ENCODE measurements at regions not wholly inside any gene's neighbourhood (a gene's known extent, or its start where the extent isn't known, plus 50 kb on each side); places are given as distances from the start of the nearest gene placed in this dataset.

DNA sequence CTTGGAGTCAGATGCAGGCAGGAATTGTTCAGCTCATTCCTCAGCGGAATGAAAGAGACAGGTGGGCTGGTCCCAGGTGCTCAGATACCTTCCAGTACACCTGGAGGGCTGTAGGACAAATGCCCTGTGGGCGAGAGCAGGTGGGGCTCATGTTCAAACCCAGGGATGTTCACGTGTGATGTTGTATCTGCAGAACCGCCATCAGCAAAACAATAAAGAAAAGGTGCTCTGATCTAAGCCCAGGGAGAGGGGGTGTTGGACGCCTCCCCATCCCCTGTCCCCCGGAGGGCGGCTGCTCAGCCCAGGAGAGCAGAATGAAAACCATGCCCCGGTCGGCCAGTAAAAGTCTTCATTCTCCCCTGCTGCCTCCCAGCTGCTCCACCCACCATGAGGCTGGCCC is 197.4 kb downstream of the HAUS1 start:
- DNase-seq, result no peak
- Histone ChIP-seq H3K4me1 (ENCODE audit: control insufficient read depth, insufficient read depth, low read length) (no peaks in the 10 kb centered on the region), H3K4me3 (ENCODE audit: low read length) (no peak overlapping the region), H3K36me3 (ENCODE audit: control insufficient read depth, insufficient read depth, low read length) (no peaks in the 10 kb centered on the region), H3K27me3 (ENCODE audit: control insufficient read depth, insufficient read depth, low read length) (peaks cover 3% of the 10 kb centered on the region), H3K9me3 (ENCODE audit: control insufficient read depth, low read depth, low read length) (no peaks in the 10 kb centered on the region), H3K27ac (ENCODE audit: low read length) (no peak overlapping the region)
- no CpG with 5 or more reads among the region's 9 CpGs for WGBS (ENCODE audit: insufficient coverage, low lambda C conversion rate)

DNA sequence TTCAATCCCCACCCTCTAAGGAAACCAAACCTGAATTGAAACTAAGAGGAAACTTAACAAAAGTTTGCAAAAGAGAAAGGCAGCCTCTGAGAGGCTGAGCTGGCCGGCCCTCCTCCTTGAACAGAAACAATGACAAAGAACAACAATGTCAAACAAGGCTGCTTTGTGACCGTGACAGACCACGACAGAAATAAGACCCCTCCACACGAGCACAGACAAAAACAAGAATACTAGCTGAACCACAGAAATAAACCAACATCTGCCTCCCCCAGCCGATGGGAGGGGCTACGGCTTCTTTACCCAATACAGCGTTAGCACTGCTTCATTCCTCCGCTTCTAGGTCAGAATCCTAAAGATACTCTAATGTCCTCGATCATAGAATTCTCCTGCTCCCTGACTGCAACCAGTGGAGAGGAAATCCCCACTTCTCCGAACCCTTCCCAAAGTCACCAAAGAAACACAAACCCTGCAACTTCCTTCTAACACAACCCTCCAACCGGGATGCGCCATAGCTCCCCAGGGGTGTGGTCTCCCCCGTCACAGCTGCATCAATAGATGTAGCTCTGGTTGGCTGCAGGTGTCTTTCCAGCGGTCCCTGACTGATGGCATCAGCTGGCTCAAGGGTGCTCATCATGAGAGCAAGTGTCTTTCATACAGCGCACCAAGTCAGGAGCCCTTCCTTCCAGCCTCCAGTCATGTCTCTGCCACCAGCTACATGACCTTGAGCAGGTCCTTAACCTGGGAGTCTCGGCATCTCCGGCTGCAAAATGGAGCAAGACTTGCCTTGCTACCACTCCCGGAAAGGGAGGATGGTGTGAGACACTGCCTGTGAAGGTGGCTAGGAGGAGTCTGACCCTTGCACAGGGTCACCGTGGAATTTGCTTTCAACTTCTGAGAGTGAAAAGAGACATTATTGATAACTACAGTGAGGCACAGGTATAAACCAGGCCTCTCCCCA is 198.6 kb downstream of the HAUS1 start:
- Histone ChIP-seq H3K4me1 (ENCODE audit: control insufficient read depth, insufficient read depth, low read length) (no peaks in the 10 kb centered on the region), H3K4me3 (ENCODE audit: low read length) (no peak overlapping the region), H3K9me3 (ENCODE audit: control insufficient read depth, low read depth, low read length) (no peaks in the 10 kb centered on the region), H3K27ac (ENCODE audit: low read length) (no peak overlapping the region), H3K27me3 (ENCODE audit: control insufficient read depth, insufficient read depth, low read length) (peaks cover 3% of the 10 kb centered on the region), H3K36me3 (ENCODE audit: control insufficient read depth, insufficient read depth, low read length) (no peaks in the 10 kb centered on the region)
- WGBS (ENCODE audit: insufficient coverage, low lambda C conversion rate), result 80% methylated on average over 2 of the region's 19 CpGs
- no peak for DNase-seq

DNA sequence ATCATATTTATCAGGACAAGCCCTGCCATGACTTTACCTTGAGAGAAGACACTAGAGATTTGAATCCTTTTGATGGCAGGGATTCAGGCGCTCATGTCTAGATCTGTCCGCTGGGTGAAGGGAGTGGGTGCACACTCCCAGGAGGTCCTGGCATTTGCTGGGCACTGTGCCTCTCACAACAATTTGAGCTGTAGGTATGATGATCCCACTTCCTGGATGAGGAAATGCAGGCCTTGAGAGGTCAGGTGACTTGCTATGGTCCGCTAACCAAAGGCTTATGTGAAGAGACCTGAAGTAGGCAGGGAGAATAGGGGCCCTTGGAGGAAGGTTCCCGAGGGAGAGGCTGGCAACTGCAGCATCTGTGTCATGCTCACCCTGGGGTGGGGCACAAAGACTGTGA is 206.1 kb downstream of the HAUS1 start:
- no peak for DNase-seq
- Histone ChIP-seq H3K4me1 (ENCODE audit: control insufficient read depth, insufficient read depth, low read length) (no peaks in the 10 kb centered on the region), H3K9me3 (ENCODE audit: control insufficient read depth, low read depth, low read length) (no peaks in the 10 kb centered on the region), H3K36me3 (ENCODE audit: control insufficient read depth, insufficient read depth, low read length) (no peaks in the 10 kb centered on the region), H3K27me3 (ENCODE audit: control insufficient read depth, insufficient read depth, low read length) (peaks cover 4% of the 10 kb centered on the region), H3K4me3 (ENCODE audit: low read length) (no peak overlapping the region), H3K27ac (ENCODE audit: low read length) (no peak overlapping the region)
- no CpG with 5 or more reads among the region's 4 CpGs for WGBS (ENCODE audit: insufficient coverage, low lambda C conversion rate)

DNA sequence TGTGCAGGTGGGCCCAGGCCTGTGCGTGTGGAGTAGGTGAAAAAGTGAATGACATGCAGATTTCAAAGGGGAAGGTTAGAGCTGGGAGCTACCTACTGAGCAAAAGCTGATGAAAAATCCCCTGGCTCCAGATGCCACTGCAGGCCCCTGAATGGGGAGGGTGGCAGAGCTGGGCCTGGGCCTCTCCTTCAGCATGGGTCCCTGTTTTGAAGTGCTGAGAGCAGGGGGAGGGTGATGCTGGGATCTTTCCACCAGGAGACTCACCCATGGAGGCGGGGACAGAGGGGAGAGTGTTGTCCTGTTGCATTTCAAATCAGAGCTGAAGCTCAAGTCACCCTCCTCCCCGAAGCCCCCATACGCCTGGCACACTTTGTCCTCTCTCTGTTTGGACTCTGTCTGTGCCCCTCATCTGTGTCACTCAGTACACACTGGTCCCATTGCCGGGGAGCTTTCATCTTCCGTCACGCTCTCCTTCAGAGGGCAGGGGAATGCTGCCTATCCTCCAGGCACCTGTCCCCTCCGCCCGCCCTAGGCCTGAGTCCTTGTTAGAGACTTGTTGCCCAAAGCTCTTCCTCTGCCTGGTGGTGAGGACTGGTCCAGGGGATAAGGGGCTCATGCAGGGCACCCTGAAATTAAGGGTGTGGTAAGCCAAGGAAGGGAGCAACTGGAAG is 206.6 kb downstream of the HAUS1 start:
- Histone ChIP-seq H3K27me3 (ENCODE audit: control insufficient read depth, insufficient read depth, low read length) (peaks cover 4% of the 10 kb centered on the region), H3K9me3 (ENCODE audit: control insufficient read depth, low read depth, low read length) (no peaks in the 10 kb centered on the region), H3K4me1 (ENCODE audit: control insufficient read depth, insufficient read depth, low read length) (no peaks in the 10 kb centered on the region), H3K27ac (ENCODE audit: low read length) (no peak overlapping the region), H3K4me3 (ENCODE audit: low read length) (no peak overlapping the region), H3K36me3 (ENCODE audit: control insufficient read depth, insufficient read depth, low read length) (no peaks in the 10 kb centered on the region)
- DNase-seq, result no peak
- WGBS (ENCODE audit: insufficient coverage, low lambda C conversion rate), result no CpG with 5 or more reads among the region's 9 CpGs

DNA sequence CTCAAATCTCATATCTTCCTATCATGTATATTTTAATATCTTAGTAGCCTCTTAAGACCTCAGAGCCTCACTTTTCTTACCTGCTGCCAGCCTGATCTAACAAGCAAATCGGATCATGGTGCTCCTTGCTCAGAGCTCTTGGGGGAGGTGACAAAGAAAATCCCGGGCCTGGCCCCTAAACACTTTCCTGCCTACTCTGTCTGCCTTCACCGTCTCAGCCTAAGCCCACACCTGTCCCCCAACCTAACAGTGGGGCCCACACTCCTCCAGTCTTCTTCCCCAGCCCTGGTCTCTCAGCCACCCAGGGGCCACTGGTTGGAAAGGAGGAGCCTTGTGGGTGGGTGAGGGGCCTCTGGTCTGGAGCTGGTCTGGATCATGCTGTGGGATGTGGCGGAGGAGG is 207.3 kb downstream of the HAUS1 start:
- Histone ChIP-seq H3K27me3 (ENCODE audit: control insufficient read depth, insufficient read depth, low read length) (peaks cover 4% of the 10 kb centered on the region), H3K36me3 (ENCODE audit: control insufficient read depth, insufficient read depth, low read length) (no peaks in the 10 kb centered on the region), H3K4me3 (ENCODE audit: low read length) (no peak overlapping the region), H3K27ac (ENCODE audit: low read length) (no peak overlapping the region), H3K9me3 (ENCODE audit: control insufficient read depth, low read depth, low read length) (no peaks in the 10 kb centered on the region), H3K4me1 (ENCODE audit: control insufficient read depth, insufficient read depth, low read length) (no peaks in the 10 kb centered on the region)
- DNase-seq, result no peak
- no CpG with 5 or more reads among the region's 4 CpGs for WGBS (ENCODE audit: insufficient coverage, low lambda C conversion rate)

DNA sequence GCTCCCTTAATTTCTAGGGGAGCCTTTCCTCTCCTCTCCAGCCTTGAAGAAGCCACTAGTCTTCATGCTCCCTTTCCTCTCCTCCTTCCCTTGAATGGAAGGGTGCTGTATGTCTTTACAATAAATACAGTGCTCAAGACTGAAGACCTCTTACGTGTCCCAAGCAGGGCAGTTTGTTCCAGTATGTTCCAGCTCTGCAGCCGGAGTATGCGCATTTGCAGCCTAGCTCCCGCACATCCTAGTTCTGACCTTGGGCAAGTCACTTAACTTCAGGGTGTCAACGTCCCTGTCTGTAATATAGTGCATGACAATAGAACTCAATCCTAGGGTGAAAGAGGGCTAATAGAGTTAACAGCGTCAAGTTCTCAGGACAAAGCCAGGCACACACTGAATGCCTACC is 208.0 kb downstream of the HAUS1 start:
- Histone ChIP-seq H3K4me1 (ENCODE audit: control insufficient read depth, insufficient read depth, low read length) (no peaks in the 10 kb centered on the region), H3K36me3 (ENCODE audit: control insufficient read depth, insufficient read depth, low read length) (no peaks in the 10 kb centered on the region), H3K9me3 (ENCODE audit: control insufficient read depth, low read depth, low read length) (no peaks in the 10 kb centered on the region), H3K27ac (ENCODE audit: low read length) (no peak overlapping the region), H3K27me3 (ENCODE audit: control insufficient read depth, insufficient read depth, low read length) (peaks cover 4% of the 10 kb centered on the region), H3K4me3 (ENCODE audit: low read length) (no peak overlapping the region)
- whole genome bisulfite sequencing (ENCODE audit: insufficient coverage, low lambda C conversion rate), result no CpG with 5 or more reads among the region's 6 CpGs
- DNase-seq, result no peak

DNA sequence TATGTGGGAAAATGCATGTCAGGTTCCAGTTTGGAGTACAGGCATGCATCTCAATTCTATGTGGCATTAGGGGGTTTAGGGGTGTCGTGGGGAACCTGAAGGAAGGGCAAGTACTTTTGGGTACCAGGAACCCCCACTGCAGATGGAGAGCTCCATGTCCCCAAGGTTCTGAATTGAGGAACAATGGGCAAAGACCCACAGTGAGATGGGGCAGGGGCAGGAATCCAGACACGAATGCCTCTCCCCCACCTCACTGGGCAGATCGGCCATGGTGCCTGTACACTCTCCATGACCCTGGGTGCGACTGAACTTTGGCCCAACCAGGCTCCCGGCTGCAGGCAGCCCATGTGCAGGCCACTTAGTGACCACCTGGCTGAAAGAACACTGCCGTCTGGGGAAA is 209.3 kb downstream of the HAUS1 start:
- DNase-seq, result no peak
- Histone ChIP-seq H3K4me3 (ENCODE audit: low read length) (no peak overlapping the region), H3K36me3 (ENCODE audit: control insufficient read depth, insufficient read depth, low read length) (no peaks in the 10 kb centered on the region), H3K9me3 (ENCODE audit: control insufficient read depth, low read depth, low read length) (no peaks in the 10 kb centered on the region), H3K4me1 (ENCODE audit: control insufficient read depth, insufficient read depth, low read length) (no peaks in the 10 kb centered on the region), H3K27me3 (ENCODE audit: control insufficient read depth, insufficient read depth, low read length) (no peaks in the 10 kb centered on the region), H3K27ac (ENCODE audit: low read length) (no peak overlapping the region)
- no CpG with 5 or more reads among the region's 6 CpGs for WGBS (ENCODE audit: insufficient coverage, low lambda C conversion rate)

DNA sequence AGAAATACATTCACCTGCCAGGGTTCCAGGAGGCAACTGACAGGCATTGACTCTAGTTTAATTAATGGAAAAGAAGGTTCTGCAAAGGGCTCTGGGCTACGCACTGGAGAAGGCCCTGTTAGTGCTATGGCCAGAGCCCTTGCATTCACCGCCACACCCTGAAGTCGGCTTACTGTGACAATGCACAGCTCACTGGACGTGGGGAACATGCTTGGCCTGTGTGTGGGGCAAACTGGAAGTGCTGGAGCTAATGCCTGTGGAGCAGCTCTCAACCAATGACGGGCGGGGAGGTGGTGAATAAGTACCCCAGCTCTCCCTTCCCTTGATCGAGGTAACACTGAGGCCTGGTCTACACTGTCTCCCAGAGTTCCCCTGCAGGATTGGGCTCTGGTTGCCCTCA is 209.8 kb downstream of the HAUS1 start:
- Histone ChIP-seq H3K9me3 (ENCODE audit: control insufficient read depth, low read depth, low read length) (no peaks in the 10 kb centered on the region), H3K27me3 (ENCODE audit: control insufficient read depth, insufficient read depth, low read length) (no peaks in the 10 kb centered on the region), H3K27ac (ENCODE audit: low read length) (no peak overlapping the region), H3K36me3 (ENCODE audit: control insufficient read depth, insufficient read depth, low read length) (no peaks in the 10 kb centered on the region), H3K4me3 (ENCODE audit: low read length) (no peak overlapping the region), H3K4me1 (ENCODE audit: control insufficient read depth, insufficient read depth, low read length) (no peaks in the 10 kb centered on the region)
- WGBS (ENCODE audit: insufficient coverage, low lambda C conversion rate), result no CpG with 5 or more reads among the region's 7 CpGs
- no peak for DNase-seq

DNA sequence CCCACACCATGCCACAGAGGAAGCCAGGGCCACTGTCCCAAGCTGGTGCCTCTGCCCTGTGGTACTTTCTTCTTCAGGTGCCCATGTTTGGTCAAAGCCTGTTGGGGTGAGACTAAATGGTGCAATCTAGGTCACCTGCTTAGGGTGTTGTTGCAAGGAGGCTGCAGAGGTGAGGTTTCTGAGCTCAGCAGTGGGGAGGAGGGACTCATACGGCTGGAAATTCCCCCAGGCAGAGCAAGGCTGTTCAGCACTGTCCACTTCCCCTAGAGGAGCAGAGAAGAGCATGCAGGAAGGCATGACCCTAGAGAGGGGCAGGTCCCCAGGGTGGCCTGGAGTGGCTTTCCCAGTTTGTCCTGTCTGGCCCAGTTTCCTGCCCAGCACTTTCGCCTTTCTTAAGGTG is 211.0 kb downstream of the HAUS1 start:
- H3K9me3 ChIP-seq (ENCODE audit: control insufficient read depth, low read depth, low read length), result no peaks in the 10 kb centered on the region
- no peaks in the 10 kb centered on the region for H3K4me1 ChIP-seq (ENCODE audit: control insufficient read depth, insufficient read depth, low read length)
- no CpG with 5 or more reads among the region's 2 CpGs for WGBS (ENCODE audit: insufficient coverage, low lambda C conversion rate)
- DNase-seq, result no peak
- no peaks in the 10 kb centered on the region for H3K36me3 ChIP-seq (ENCODE audit: control insufficient read depth, insufficient read depth, low read length)
- H3K27ac ChIP-seq (ENCODE audit: low read length), result no peak overlapping the region
- no peaks in the 10 kb centered on the region for H3K27me3 ChIP-seq (ENCODE audit: control insufficient read depth, insufficient read depth, low read length)
- no peak overlapping the region for H3K4me3 ChIP-seq (ENCODE audit: low read length)

DNA sequence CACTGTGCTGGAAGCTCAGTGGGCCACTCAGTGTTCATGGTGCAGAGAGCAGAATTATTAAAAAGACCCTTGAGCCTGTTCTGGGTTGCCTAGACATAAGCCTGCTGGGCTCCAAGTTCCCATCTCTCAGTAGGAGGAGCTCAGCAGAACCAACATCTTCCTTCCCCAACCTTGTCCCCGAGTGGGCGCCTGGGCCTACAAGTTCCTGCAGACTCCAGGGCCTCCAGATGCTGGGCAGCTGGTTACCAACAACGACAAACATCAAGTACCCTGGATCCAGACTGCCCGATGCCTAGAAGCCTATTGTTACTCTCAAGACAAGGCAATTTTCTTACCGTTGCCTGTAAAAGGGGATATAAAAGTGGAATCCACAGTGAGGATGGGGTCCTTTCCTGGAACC is 214.2 kb downstream of the HAUS1 start:
- Histone ChIP-seq H3K4me1 (ENCODE audit: control insufficient read depth, insufficient read depth, low read length) (no peaks in the 10 kb centered on the region), H3K27me3 (ENCODE audit: control insufficient read depth, insufficient read depth, low read length) (no peaks in the 10 kb centered on the region), H3K9me3 (ENCODE audit: control insufficient read depth, low read depth, low read length) (no peaks in the 10 kb centered on the region), H3K36me3 (ENCODE audit: control insufficient read depth, insufficient read depth, low read length) (no peaks in the 10 kb centered on the region), H3K27ac (ENCODE audit: low read length) (no peak overlapping the region), H3K4me3 (ENCODE audit: low read length) (no peak overlapping the region)
- WGBS (ENCODE audit: insufficient coverage, low lambda C conversion rate), result no CpG with 5 or more reads among the region's 5 CpGs
- DNase-seq, result no peak

Data from large intestine (tissue), 3 donors.